ENCODE measurements at regions not wholly inside any gene's neighbourhood (a gene's known extent, or its start where the extent isn't known, plus 50 kb on each side); places are given as distances from the start of the nearest gene placed in this dataset.

- TF ChIP-seq GATA3 (IDR thresholded peaks at IDR 0.05; ENCODE audit: low read depth, low read length), result no peak
- TF ChIP-seq GATA2 (IDR thresholded peaks at IDR 0.05; ENCODE audit: low read depth, low read length), result no peak
Measured at GRCh38 chr13:42681326-42682100, 99.9 kb upstream of the FAM216B start.

All from SH-SY5Y (cell line).